ENCODE measurements at regions not wholly inside any gene's neighbourhood (a gene's known extent, or its start where the extent isn't known, plus 50 kb on each side); places are given as distances from the start of the nearest gene placed in this dataset.
"Not testable (repeated sequence)": the region's sequence is repeated elsewhere in the genome, so short reads cannot be mapped to it uniquely, and the experiment has no call there.

DNA sequence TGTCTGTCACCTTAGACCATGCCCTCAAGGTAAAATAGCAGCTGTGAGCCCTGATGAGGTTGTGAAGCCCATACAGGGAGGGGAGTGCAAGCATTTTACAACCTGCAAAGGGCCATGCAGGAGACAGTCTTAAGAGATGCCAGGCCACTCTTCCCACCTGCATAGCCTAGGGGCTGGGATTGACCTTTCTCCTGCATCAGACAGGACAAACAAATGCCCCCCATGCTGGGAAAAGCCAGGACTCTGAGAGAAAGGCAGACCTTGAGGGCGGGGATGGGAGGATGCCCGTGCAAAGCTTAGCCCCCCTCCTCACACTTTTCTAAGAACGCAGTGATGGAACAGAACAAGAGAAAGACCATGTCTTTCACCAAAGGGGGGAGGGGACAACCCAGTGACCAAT is 137.9 kb upstream of the MAMLD1 start:
- no peak for FAIRE-seq

GRCh38 chrX:150225756-150226155 is 137.4 kb upstream of the MAMLD1 start:
- FAIRE-seq (no peak), DNase-seq (ENCODE audit: insufficient read length, low spot score) (no peak)
- TF ChIP-seq SPI1 (IDR thresholded peaks at IDR 0.05; ENCODE audit: low read depth, low read length) (no peak), POLR2AphosphoS5 (IDR thresholded peaks at IDR 0.05; ENCODE audit: low read depth, low read length) (no peak), TAF1 (IDR thresholded peaks at IDR 0.05; ENCODE audit: low read depth, low read length) (no peak), PAX5 (IDR thresholded peaks at IDR 0.05; ENCODE audit: insufficient read depth, low read length, severe bottlenecking) (no peak), POLR2A (IDR thresholded peaks at IDR 0.05; ENCODE audit: low read depth, low read length) (no peak), POU2F2 (IDR thresholded peaks at IDR 0.05; ENCODE audit: low read depth, low read length) (no peak)

More for the DNA sequence above, 137.9 kb upstream of the MAMLD1 start:
- TF ChIP-seq PAX5 (IDR thresholded peaks at IDR 0.05; ENCODE audit: insufficient read depth, low read length, severe bottlenecking) (no peak), POU2F2 (IDR thresholded peaks at IDR 0.05; ENCODE audit: low read depth, low read length) (no peak), TAF1 (IDR thresholded peaks at IDR 0.05; ENCODE audit: low read depth, low read length) (no peak), SPI1 (IDR thresholded peaks at IDR 0.05; ENCODE audit: low read depth, low read length) (no peak), POLR2AphosphoS5 (IDR thresholded peaks at IDR 0.05; ENCODE audit: low read depth, low read length) (no peak), POLR2A (IDR thresholded peaks at IDR 0.05; ENCODE audit: low read depth, low read length) (no peak)
- no peak for DNase-seq (ENCODE audit: insufficient read length, low spot score)

DNA sequence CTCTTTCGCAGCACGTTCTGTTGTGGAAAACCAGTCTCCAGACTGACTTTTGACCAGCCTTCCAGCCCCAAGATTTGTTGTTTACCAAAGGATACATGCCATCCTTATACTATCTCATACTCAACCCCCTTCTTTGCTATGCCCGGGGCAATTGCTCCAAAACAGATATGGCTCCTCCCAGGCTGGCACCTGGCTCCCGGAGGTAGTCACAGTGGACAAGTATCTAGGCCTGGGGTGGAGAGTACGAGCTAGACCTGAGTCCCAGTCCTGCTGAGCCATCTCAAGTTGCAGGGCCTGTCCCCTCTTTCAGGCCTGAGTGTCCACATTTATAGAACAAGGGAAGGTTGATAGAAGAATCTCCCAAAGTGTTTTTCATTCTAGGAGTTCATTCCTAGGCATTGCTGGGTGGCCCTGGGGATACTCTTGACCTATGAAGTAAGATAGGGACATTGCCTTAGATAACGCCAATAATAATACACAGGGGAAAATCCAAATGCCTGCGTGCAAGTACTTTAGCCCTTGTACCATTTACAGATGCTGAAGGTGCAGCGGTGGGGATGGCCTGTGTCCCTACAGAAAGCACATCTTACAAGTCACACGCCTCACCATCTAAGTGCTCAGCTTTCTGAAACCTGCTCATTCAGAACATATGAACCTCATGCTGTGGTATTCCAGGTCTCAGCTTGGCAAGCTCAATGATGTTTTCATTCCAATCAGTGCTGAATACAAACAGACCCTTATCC is 136.7 kb upstream of the MAMLD1 start:
- TF ChIP-seq PAX5 (IDR thresholded peaks at IDR 0.05; ENCODE audit: insufficient read depth, low read length, severe bottlenecking) (no peak), POU2F2 (IDR thresholded peaks at IDR 0.05; ENCODE audit: low read depth, low read length) (no peak), POLR2A (IDR thresholded peaks at IDR 0.05; ENCODE audit: low read depth, low read length) (no peak)
- DNase-seq (ENCODE audit: insufficient read length, low spot score) (no peak), FAIRE-seq (no peak)

DNA sequence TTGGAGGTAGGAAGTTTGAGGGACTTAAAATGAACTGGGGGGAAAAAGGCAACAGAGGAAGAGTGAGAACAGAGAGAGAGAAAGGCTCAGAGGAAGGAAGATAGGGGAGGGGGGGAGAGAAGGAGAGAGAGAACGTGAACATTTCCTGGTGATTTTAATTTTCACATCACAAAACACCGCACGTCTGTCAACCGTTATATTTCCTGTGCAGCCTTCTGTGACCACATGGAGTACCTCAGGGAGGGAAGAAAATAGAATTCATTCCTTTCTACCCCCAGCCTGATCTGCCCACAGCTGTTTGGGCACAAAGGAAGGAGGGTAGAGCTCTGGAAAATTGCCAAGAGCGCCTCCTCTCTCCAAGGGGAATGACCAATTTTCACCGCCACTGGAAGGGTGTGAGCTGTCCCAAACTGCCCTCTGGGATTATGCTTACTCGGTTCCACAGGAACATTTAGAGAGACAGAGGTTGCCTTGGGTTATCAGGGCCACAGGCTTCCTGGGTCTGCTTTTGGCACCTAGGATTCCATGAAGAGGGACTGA is 135.7 kb upstream of the MAMLD1 start:
- no peak for DNase-seq (ENCODE audit: insufficient read length, low spot score)
- no peak for FAIRE-seq
- TF ChIP-seq PAX5 (IDR thresholded peaks at IDR 0.05; ENCODE audit: insufficient read depth, low read length, severe bottlenecking) (no peak), TAF1 (IDR thresholded peaks at IDR 0.05; ENCODE audit: low read depth, low read length) (no peak), POU2F2 (IDR thresholded peaks at IDR 0.05; ENCODE audit: low read depth, low read length) (no peak), SPI1 (IDR thresholded peaks at IDR 0.05; ENCODE audit: low read depth, low read length) (no peak), POLR2A (IDR thresholded peaks at IDR 0.05; ENCODE audit: low read depth, low read length) (no peak), POLR2AphosphoS5 (IDR thresholded peaks at IDR 0.05; ENCODE audit: low read depth, low read length) (no peak)

DNA sequence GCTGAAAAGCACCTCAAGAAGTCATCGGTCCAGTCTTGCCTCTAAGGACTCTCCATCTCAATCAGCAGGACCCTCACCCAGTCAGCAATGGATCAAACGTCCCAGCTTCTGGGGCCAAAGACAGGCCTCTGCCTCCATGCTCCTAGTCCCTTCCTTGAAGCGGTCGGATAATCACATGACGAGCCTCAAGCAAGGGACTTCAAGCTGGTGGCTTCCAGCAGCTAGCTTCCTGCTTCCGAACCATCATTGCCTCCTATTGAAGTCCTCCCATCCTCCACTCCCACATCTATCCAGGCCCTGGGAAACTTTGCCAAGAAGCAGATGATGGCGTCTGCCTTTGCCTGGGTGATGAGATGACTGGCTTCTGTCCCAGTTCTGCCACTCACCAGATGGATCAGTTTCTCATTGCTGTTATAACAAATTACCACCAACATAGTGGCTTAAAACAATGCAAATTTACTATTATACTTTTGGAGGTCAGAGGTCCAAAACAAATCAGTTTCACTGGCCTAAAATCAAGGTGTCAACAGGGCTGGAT is 135.2 kb upstream of the MAMLD1 start:
- TF ChIP-seq POU2F2 (IDR thresholded peaks at IDR 0.05; ENCODE audit: low read depth, low read length) (no peak), PAX5 (IDR thresholded peaks at IDR 0.05; ENCODE audit: insufficient read depth, low read length, severe bottlenecking) (no peak), POLR2A (IDR thresholded peaks at IDR 0.05; ENCODE audit: low read depth, low read length) (no peak), POLR2AphosphoS5 (IDR thresholded peaks at IDR 0.05; ENCODE audit: low read depth, low read length) (no peak)
- no peak for FAIRE-seq
- DNase-seq (ENCODE audit: insufficient read length, low spot score) = no peak

GRCh38 chrX:150228431-150228830 is 134.7 kb upstream of the MAMLD1 start:
- FAIRE-seq (no peak), DNase-seq (ENCODE audit: insufficient read length, low spot score) (no peak)
- no peak for TF ChIP-seq POLR2A (IDR thresholded peaks at IDR 0.05; ENCODE audit: low read depth, low read length)
- TF ChIP-seq SPI1 (IDR thresholded peaks at IDR 0.05; ENCODE audit: low read depth, low read length) = no peak
- TF ChIP-seq POLR2AphosphoS5 (IDR thresholded peaks at IDR 0.05; ENCODE audit: low read depth, low read length) = no peak
- no peak for TF ChIP-seq POU2F2 (IDR thresholded peaks at IDR 0.05; ENCODE audit: low read depth, low read length)
- no peak for TF ChIP-seq TAF1 (IDR thresholded peaks at IDR 0.05; ENCODE audit: low read depth, low read length)
- TF ChIP-seq PAX5 (IDR thresholded peaks at IDR 0.05; ENCODE audit: insufficient read depth, low read length, severe bottlenecking) = no peak

DNA sequence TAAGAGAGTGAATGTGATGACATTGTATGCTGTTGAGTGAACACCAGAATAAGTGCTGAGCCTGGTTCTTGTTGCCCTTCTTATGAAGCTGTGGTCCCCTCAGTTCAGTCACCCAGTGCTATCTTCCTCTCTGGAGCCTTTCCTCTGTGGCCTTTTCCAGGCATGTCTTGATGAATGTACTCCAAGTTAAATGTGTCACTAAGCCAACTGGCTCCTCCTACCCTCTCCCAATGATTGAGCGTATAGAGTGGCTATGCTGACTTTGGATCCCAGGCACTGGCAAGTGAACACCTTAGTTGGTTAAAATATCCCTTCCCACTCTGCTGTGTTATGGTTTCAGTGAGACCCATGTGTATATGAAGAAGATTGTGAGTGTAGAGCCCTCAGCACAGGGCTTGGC is 134.1 kb upstream of the MAMLD1 start:
- TF ChIP-seq TAF1 (IDR thresholded peaks at IDR 0.05; ENCODE audit: low read depth, low read length) (no peak), POLR2AphosphoS5 (IDR thresholded peaks at IDR 0.05; ENCODE audit: low read depth, low read length) (no peak)
- no peak for FAIRE-seq
- DNase-seq (ENCODE audit: insufficient read length, low spot score) = no peak

GRCh38 chrX:150229481-150229880 is 133.6 kb upstream of the MAMLD1 start:
- TF ChIP-seq POLR2AphosphoS5 (IDR thresholded peaks at IDR 0.05; ENCODE audit: low read depth, low read length) (no peak), TAF1 (IDR thresholded peaks at IDR 0.05; ENCODE audit: low read depth, low read length) (no peak), SPI1 (IDR thresholded peaks at IDR 0.05; ENCODE audit: low read depth, low read length) (no peak), POLR2A (IDR thresholded peaks at IDR 0.05; ENCODE audit: low read depth, low read length) (no peak), POU2F2 (IDR thresholded peaks at IDR 0.05; ENCODE audit: low read depth, low read length) (no peak), PAX5 (IDR thresholded peaks at IDR 0.05; ENCODE audit: insufficient read depth, low read length, severe bottlenecking) (no peak)
- DNase-seq (ENCODE audit: insufficient read length, low spot score) (no peak), FAIRE-seq (no peak)

GRCh38 chrX:150230952-150231351 is 132.2 kb upstream of the MAMLD1 start:
- DNase-seq (ENCODE audit: insufficient read length, low spot score); FAIRE-seq: not testable (repeated sequence)

GRCh38 chrX:150231368-150231767 is 131.7 kb upstream of the MAMLD1 start:
- not testable (repeated sequence) for DNase-seq (ENCODE audit: insufficient read length, low spot score); FAIRE-seq

- not testable (repeated sequence) for FAIRE-seq; DNase-seq (ENCODE audit: insufficient read length, low spot score)
Measured at GRCh38 chrX:150232222-150232621, 130.9 kb upstream of the MAMLD1 start.
